Left ventricle myocardium superior (tissue), 1 donor: ENCODE measurements at regions not wholly inside any gene's neighbourhood (a gene's known extent, or its start where the extent isn't known, plus 50 kb on each side); places are given as distances from the start of the nearest gene placed in this dataset.
A peak's percentile ranks its signal among the peaks of the same experiment; 100 is the strongest.

ENCODE experiments used
- ATAC-seq: fragments of 200-7000 bp; cut with Tn5 transposase; one replicate; pipeline ENCODE4 v1.9.1; 2020; ENCODE audit warnings: mild to moderate bottlenecking, moderate library complexity
- DNase-seq: peaks from one replicate; pipeline ENCODE4 v3.0.0-alpha.2; 2020
- intact Hi-C: fragments of 100-400 bp; cut with micrococcal nuclease; formaldehyde crosslinking; loops from one replicate; pipeline ENCODE4 v1.11.0; 2022
- donor health status: DM: no; HTN: yes; CAD: no; lungs with severe emphysema.

- peak; percentile 78 for ATAC-seq
- intact Hi-C loops: no loop called here
These were observed 269.4 kb upstream of the TANK start for GRCh38 chr2:160890667-160891352.

GRCh38 chr2:160891353-160891740, 268.9 kb upstream of the TANK start:
- intact Hi-C loops: no loop called here
- ATAC-seq (no peak), DNase-seq (no peak)

More at GRCh38 chr2:160890667-160891352, 269.4 kb upstream of the TANK start:
- DNase-seq: no peak

GRCh38 chr2:160892204-160892603, 268.0 kb upstream of the TANK start:
- no peak for DNase-seq
- ATAC-seq: no peak
- intact Hi-C loops: no loop called here

- ATAC-seq: peak; percentile 64
- peak; percentile 50 for DNase-seq
- intact Hi-C loops: no loop called here
These were observed 266.6 kb upstream of the TANK start for GRCh38 chr2:160893581-160893980.

GRCh38 chr2:160898581-160899307, 261.5 kb upstream of the TANK start:
- DNase-seq (no peak), ATAC-seq (peak; percentile 19)
- intact Hi-C loops: no loop called here

- no peak for DNase-seq
- peak; percentile 89 for ATAC-seq
- intact Hi-C loops: loop anchor here (10.0 kb wide), 1 partner anchor 577 kb away; no protein-coding TSS in a partner anchor
These were observed 258.6 kb upstream of the TANK start for GRCh38 chr2:160901613-160902012.

GRCh38 chr2:160905862-160906261, 254.4 kb upstream of the TANK start:
- no peak for DNase-seq
- intact Hi-C loops: loop anchor here (10.0 kb wide), 1 partner anchor 581 kb away; no protein-coding TSS in a partner anchor
- peak; percentile 57 for ATAC-seq

- intact Hi-C loops: loop anchor here (10.0 kb wide), 1 partner anchor 582 kb away; no protein-coding TSS in a partner anchor
- no peak for DNase-seq
- no peak for ATAC-seq
These were observed 253.3 kb upstream of the TANK start for GRCh38 chr2:160906878-160907277.

- intact Hi-C loops: loop anchor here (10.0 kb wide), 1 partner anchor 583 kb away; no protein-coding TSS in a partner anchor
- ATAC-seq (no peak), DNase-seq (no peak)
These were observed 252.5 kb upstream of the TANK start for GRCh38 chr2:160907738-160908137.

- ATAC-seq (no peak), DNase-seq (no peak)
- intact Hi-C loops: loop anchor here (10.0 kb wide), 1 partner anchor 583 kb away; no protein-coding TSS in a partner anchor
These were observed 252.1 kb upstream of the TANK start for GRCh38 chr2:160908157-160908556.

GRCh38 chr2:160909781-160910242, 250.4 kb upstream of the TANK start:
- intact Hi-C loops: loop anchor here (10.0 kb wide), 1 partner anchor 585 kb away; no protein-coding TSS in a partner anchor
- ATAC-seq (no peak), DNase-seq (no peak)

- intact Hi-C loops: no loop called here
- ATAC-seq: peak; percentile 84
These were observed 249.5 kb upstream of the TANK start for GRCh38 chr2:160910681-160911080.

GRCh38 chr2:160911258-160911657, 249.0 kb upstream of the TANK start:
- DNase-seq (no peak), ATAC-seq (peak; percentile 45)
- intact Hi-C loops: no loop called here

More at GRCh38 chr2:160910681-160911080, 249.5 kb upstream of the TANK start:
- DNase-seq: no peak

- ATAC-seq: no peak
- intact Hi-C loops: no loop called here
- no peak for DNase-seq
These were observed 248.0 kb upstream of the TANK start for GRCh38 chr2:160912276-160912675.

GRCh38 chr2:160913323-160913722, 246.9 kb upstream of the TANK start:
- DNase-seq: no peak
- intact Hi-C loops: no loop called here
- ATAC-seq: no peak

GRCh38 chr2:160914217-160914616, 246.0 kb upstream of the TANK start:
- intact Hi-C loops: no loop called here
- no peak for ATAC-seq
- DNase-seq: no peak

- intact Hi-C loops: no loop called here
- ATAC-seq (no peak), DNase-seq (no peak)
These were observed 243.9 kb upstream of the TANK start for GRCh38 chr2:160916300-160916699.

GRCh38 chr2:160917850-160918249, 242.4 kb upstream of the TANK start:
- ATAC-seq (no peak), DNase-seq (no peak)
- intact Hi-C loops: no loop called here

GRCh38 chr2:160918258-160918657, 242.0 kb upstream of the TANK start:
- intact Hi-C loops: no loop called here
- ATAC-seq (no peak), DNase-seq (no peak)

- DNase-seq: peak; percentile 87
- ATAC-seq: peak; percentile 92
- intact Hi-C loops: no loop called here
These were observed 241.2 kb upstream of the TANK start for GRCh38 chr2:160918906-160919503.
